HT1080 (cell line): ENCODE measurements at regions not wholly inside any gene's neighbourhood (a gene's known extent, or its start where the extent isn't known, plus 50 kb on each side); places are given as distances from the start of the nearest gene placed in this dataset.
A peak's percentile ranks its signal among the peaks of the same experiment; 100 is the strongest.
"Not testable (repeated sequence)": the region's sequence is repeated elsewhere in the genome, so short reads cannot be mapped to it uniquely, and the experiment has no call there.

Source experiments
- DNase-seq: peaks from one replicate; pipeline ENCODE4 v3.0.0-alpha.2; 2015; ENCODE audit warnings: low read depth

DNA sequence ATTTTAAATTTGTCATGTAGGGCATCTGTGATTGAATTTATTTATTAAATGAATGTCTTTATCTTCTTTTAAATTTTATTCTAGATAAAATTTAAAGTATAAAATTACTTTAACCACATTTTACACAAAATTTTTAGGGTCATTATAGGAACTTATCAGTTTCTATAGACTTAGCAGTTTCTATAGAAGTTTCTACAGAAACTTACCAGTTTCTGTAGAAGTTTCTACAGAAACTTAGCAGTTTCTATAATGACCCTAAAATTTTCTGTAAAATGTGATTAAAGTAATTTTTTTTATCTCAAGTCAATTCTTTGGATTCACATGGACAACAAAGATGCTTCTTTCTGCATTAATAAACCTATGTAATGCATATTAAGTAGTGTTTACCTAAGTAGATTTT, 565.9 kb upstream of the TECRL start:
- DNase-seq: no peak

GRCh38 chr4:64969081-64969480, 559.8 kb upstream of the TECRL start:
- no peak for DNase-seq

DNA sequence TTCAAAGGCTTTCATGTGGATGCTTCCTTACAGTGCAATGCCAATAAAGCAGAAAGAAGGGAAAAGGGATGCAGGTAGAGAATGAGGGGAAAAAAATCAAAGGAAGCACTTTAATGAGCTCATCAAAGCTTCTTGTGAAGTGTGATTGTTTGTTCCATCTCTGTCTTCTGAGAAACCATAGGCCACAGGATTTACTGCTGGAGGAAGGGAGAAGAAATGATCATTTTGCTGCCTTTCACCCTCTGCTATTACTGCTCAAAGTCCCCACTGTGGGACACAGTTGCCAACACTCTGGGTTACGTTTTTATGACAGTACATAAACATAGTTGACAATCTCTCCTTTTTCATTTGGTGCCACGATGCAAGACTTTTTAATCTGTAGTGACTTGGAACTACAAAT, 558.0 kb upstream of the TECRL start:
- no peak for DNase-seq

GRCh38 chr4:64960516-64960915, 551.3 kb upstream of the TECRL start:
- no peak for DNase-seq

GRCh38 chr4:64940698-64941097, 531.4 kb upstream of the TECRL start:
- peak; percentile 84 for DNase-seq

- no peak for DNase-seq
Observed at GRCh38 chr4:64935469-64936001, 526.3 kb upstream of the TECRL start.

GRCh38 chr4:64911846-64912245, 502.6 kb upstream of the TECRL start:
- DNase-seq: no peak

- no peak for DNase-seq
Observed at GRCh38 chr4:64903986-64904385, 494.7 kb upstream of the TECRL start.

GRCh38 chr4:64899563-64899962, 490.3 kb upstream of the TECRL start:
- no peak for DNase-seq

GRCh38 chr4:64899030-64899429, 489.8 kb upstream of the TECRL start:
- not testable (repeated sequence) for DNase-seq

- no peak for DNase-seq
Observed at GRCh38 chr4:64897683-64898082, 488.4 kb upstream of the TECRL start.

DNA sequence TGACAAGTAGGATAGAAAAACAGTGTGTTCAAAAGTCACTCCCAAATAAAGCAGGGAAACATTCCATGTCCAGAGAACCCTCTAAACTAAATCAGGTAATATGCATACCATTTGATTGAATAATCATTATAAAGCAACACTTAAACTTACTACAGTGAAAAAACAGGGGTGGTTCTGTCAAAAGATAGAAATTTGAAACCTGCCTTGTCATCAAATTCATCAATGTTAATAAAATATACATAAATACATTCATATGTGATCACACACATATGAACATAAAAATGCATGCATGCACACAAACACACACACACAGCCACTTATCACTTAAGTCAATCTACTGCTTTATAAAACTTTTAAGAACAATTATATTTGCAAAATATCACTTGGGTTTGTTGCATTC, 485.8 kb upstream of the TECRL start:
- DNase-seq: no peak

- no peak for DNase-seq
Observed at GRCh38 chr4:64893205-64893604, 484.0 kb upstream of the TECRL start.

GRCh38 chr4:64889906-64890610, 480.8 kb upstream of the TECRL start:
- DNase-seq: no peak

DNA sequence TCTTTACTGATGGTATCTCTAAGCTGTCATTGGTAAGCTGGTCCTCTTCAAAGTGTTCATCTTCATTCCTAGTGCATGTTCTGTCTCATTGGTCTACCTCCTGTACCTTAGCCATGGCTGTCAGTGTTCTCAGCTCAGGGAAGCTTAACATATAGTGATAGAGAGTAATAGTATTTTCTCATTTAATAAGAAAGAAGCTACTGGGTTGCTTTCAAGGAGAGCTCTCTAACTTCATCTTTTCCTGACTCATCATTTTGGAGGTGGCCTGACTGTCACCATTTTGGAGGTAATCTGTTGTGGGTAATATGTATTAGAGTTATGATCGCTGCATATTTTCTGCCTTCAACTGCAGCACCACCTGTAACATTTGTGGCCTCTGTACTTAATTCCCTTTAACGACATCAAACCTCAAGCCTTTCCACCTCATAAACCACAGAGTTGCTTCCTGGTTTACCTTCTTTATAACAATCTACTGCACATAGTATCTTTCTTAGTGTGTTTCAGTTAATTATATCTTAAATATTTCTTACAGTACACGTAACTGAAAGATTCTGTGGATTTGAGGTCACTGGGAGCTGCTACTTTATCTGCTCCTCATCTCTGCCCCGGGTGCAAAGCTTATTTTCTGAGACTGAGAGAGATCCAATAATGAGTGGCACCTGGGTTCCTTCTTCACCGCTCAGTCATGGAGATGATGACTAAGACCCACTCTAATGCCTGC, 474.0 kb upstream of the TECRL start:
- DNase-seq: no peak

DNA sequence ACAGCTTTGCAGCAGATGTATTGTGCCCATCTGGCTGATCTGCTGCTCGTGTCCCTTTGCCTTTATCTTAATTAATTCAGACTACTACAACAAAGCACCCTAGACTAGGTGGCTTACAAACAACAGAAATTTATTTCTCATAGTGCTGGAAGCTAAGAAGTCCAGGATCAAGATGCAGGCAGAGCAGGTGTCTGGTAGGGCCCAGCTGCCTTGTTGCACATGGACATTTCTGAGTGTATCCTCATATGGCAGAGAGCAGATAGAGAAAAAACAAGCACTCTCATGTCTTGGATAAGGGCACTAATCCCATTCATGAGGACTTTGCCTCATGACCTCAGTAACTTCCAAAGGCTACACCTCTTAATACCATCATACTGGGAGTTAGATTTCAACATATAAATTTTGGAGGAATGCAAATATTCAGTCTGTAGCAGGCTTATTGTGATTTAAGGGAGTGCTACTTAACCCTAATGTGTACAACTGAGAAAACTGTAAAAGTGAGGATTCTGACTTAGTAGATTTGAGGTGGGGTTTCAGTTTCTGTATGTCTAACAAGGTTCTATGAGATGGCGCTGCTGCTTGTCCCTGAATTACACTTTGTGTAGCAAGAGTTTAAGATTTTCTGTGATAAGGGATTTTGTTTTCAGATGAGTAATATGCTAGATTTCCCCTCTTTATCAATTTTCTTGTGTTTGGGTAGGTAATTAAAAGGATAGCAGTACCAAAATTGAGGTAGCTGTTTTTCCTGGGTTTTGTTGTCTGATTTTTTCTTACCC, 473.2 kb upstream of the TECRL start:
- no peak for DNase-seq

DNA sequence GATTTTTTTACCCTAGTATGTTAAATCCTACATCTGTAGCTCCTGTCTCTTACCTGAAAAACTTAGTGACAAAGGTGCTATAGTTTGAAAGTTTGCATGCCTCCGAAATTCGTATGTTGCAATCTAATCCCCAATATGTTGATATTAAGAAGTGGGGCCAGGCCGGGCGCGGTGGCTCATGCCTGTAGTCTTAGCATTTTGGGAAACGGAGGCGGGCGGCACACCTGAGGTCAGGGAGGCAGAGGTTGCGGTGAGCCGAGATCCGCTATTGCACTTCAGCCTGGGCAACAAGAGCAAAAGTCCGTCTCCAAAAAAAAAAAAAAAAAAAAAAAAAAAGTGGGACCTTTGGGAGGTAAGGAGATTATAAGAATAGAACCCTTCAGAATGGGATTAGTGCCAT, 471.3 kb upstream of the TECRL start:
- no peak for DNase-seq

GRCh38 chr4:64876021-64876420, 466.8 kb upstream of the TECRL start:
- DNase-seq: no peak

DNA sequence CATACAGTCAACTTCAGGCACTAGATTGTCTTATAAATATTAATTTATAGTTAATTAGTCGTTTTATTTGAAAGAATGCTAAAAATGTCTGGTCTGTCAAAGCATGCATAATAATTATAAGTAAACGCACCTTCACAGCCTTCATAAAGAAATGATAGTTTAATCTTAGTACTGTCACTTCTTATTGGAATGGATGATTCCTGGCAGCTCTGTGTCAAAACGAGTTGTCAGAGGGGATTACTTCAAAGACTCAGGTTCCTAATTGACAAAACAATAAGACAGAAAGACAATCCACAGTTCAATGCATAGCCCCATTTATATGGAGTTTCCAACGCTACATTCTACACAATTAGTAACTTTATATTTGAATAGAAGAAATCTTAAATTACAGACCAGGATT, 461.3 kb upstream of the TECRL start:
- DNase-seq: no peak

DNA sequence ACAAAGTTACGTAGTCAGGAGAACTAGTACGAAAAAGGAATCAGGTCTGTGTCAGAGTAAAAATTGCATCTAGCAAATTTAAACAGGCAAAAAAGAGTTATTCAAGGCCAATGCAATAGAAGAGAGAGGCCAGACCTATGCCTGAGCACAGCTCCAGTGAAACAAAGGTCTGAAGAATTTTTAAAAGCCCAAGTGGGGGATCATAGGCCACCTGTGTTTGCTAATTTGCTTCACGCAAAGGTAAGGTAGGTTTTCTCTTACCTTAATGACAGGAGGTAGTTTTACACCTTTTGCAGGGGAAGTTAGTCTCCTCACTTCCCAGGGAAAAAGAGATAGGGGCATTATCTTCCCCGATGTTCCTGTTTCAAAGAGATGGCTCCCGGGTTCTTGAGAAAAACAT, 448.6 kb upstream of the TECRL start:
- no peak for DNase-seq

DNA sequence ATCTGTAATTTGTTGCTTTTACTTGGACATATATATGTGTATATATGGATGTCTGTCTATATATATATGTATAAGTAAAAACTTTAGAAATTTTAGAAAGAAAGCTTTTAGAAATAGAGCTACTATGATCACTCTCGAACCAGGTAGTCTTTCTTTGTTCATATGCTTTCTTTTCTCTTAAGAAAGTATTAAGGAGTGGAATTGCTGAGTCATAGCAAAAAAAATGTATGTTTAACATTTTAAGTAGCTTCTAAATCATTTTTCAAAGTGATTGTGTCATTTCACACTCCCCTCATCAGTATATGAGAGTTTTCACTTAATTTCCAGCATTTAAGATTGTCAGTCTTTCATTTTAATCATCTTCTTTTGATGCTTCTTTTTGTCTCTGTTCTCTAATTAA, 447.9 kb upstream of the TECRL start:
- no peak for DNase-seq

GRCh38 chr4:64846417-64846816, 437.2 kb upstream of the TECRL start:
- DNase-seq: no peak
